Panc1 (cell line): ENCODE measurements at regions not wholly inside any gene's neighbourhood (a gene's known extent, or its start where the extent isn't known, plus 50 kb on each side); places are given as distances from the start of the nearest gene placed in this dataset.

Experiments
- ATAC-seq: fragments of 200-7000 bp; cut with Tn5 transposase; 2 replicates; pipeline ENCODE4 v1.9.1; 2020; ENCODE audit warnings: mild to moderate bottlenecking, moderate library complexity
- BruUV-seq: library from RNA; stranded (reverse); fragments of 400-500 nt; replicated peaks from 2 replicates; lab custom pipeline; 2021; lab: Mats Ljungman, UMichigan
- CTCF ChIA-PET: fragments of 300-600 bp; sonication (Branson Sonifier 250); formaldehyde crosslinking; loops from one replicate; lab custom pipeline; 2022; ENCODE audit warnings: antibody characterized with exemption; lab: Charles Lee
- POLR2A ChIA-PET: fragments of 300-600 bp; sonication (Branson Sonifier 250); formaldehyde crosslinking; loops from one replicate; lab custom pipeline; 2022; ENCODE audit warnings: antibody characterized with exemption; lab: Charles Lee
- DNase-seq: peaks from one replicate; pipeline ENCODE4 v3.0.0-alpha.2; 2010; ENCODE audit warnings: low read depth, low spot score
- H3K27ac ChIP-seq: 2 replicates; pipeline ENCODE4 v1.5.1; 2011; ENCODE audit warnings: mild to moderate bottlenecking, low read length, inconsistent platforms
- H3K27me3 ChIP-seq: fragments of 200-500 bp; sonication (Bioruptor generic); 2 replicates; pipeline ENCODE4 v1.6.0; 2014; ENCODE audit warnings: low read length, inconsistent platforms; ENCODE audit not compliant: control insufficient read depth, insufficient read depth
- H3K36me3 ChIP-seq: fragments of 200-500 bp; sonication (Bioruptor generic); 2 replicates; pipeline ENCODE4 v1.5.1; 2014; ENCODE audit warnings: inconsistent platforms, mild to moderate bottlenecking, low read length, moderate library complexity; ENCODE audit not compliant: control insufficient read depth, insufficient read depth
- H3K4me1 ChIP-seq: 2 replicates; pipeline ENCODE4 v1.5.1; 2011; ENCODE audit warnings: inconsistent platforms, mild to moderate bottlenecking, low read length, moderate library complexity; ENCODE audit not compliant: control insufficient read depth, insufficient read depth
- H3K4me3 ChIP-seq, 2 experiments: 2 replicates each; pipeline ENCODE4 v1.5.1; 2011 to 2012; ENCODE audit warnings: low read depth in 2 of 2, low read length in 2 of 2, mild to moderate bottlenecking in 2 of 2, inconsistent platforms in 1 of 2, moderate library complexity in 1 of 2
- H3K9me3 ChIP-seq: fragments of 200-500 bp; sonication (Bioruptor generic); 2 replicates; pipeline ENCODE4 v1.5.1; 2014; ENCODE audit warnings: low read depth, mild to moderate bottlenecking, inconsistent platforms, low read length, moderate library complexity; ENCODE audit not compliant: control insufficient read depth, insufficient read depth
- CTCF ChIP-seq: fragments of 450-650 bp; IDR thresholded peaks from 2 replicates; pipeline ENCODE4 v1.5.1; 2017; ENCODE audit warnings: mild to moderate bottlenecking
- POLR2AphosphoS5 ChIP-seq: IDR thresholded peaks from 2 replicates; pipeline ENCODE4 v1.6.1; 2012; ENCODE audit warnings: mild to moderate bottlenecking, low read depth, low read length, moderate library complexity
- REST ChIP-seq, 2 experiments: IDR thresholded peaks; 2 replicates each; pipeline ENCODE4 v1.6.1; 2011 to 2012; ENCODE audit warnings: low read depth in 2 of 2, control low read depth in 1 of 2, low read length in 1 of 2, mild to moderate bottlenecking in 1 of 2, moderate library complexity in 1 of 2; ENCODE audit not compliant: insufficient read depth in 1 of 2
- SIN3A ChIP-seq: IDR thresholded peaks from 2 replicates; pipeline ENCODE4 v1.6.1; 2012; ENCODE audit warnings: low read depth, mild to moderate bottlenecking, low read length, moderate library complexity, borderline replicate concordance; ENCODE audit not compliant: insufficient read depth
- TCF7L2 ChIP-seq: IDR thresholded peaks from 2 replicates; pipeline ENCODE4 v1.6.1; 2011; ENCODE audit warnings: mild to moderate bottlenecking, low read depth, low read length, inconsistent platforms
- in situ Hi-C: cut with HindIII; loops from 2 replicates; pipeline ENCODE4 v1.10.0; 2016; ENCODE audit warnings: low sequenced_read_pairs, low pct_unique_long_range_greater_than_20kb
- intact Hi-C: fragments of 100-400 bp; cut with micrococcal nuclease; formaldehyde crosslinking; loops from one replicate; pipeline ENCODE4 v1.10.0; 2022; ENCODE audit not compliant: unreplicated experiment

GRCh38 chr19:28003543-28003942 lies 1209.4 kb downstream of the UQCRFS1 start:
- TF ChIP-seq CTCF (no peak), POLR2AphosphoS5 (no peak), TCF7L2 (no peak), SIN3A (no peak), REST (IDR thresholded peaks at IDR 0.05; ENCODE audit: insufficient read depth in 1 of 2, low read depth in 2 of 2, low read length in 1 of 2) (no peak)
- no TSS peak for BruUV-seq
- CTCF ChIA-PET, result no interaction called here

GRCh38 chr19:27997069-27997468 lies 1215.9 kb downstream of the UQCRFS1 start:
- no peak overlapping the region for H3K4me3 ChIP-seq
- H3K27ac ChIP-seq, result no peak overlapping the region
- intact Hi-C loops, result no loop called here
- no peaks in the 10 kb centered on the region for H3K36me3 ChIP-seq
- in situ Hi-C loops, result no loop called here
- H3K4me1 ChIP-seq, result no peaks in the 10 kb centered on the region
- CTCF ChIA-PET, result no interaction called here
- TF ChIP-seq TCF7L2 (no peak), SIN3A (no peak), POLR2AphosphoS5 (no peak), CTCF (no peak), REST (IDR thresholded peaks at IDR 0.05; ENCODE audit: insufficient read depth in 1 of 2, low read depth in 2 of 2, low read length in 1 of 2) (no peak)
- ATAC-seq (no peak), DNase-seq (no peak)
- POLR2A ChIA-PET, result no interaction called here
- BruUV-seq, result no TSS peak
- H3K9me3 ChIP-seq, result no peaks in the 10 kb centered on the region
- no peaks in the 10 kb centered on the region for H3K27me3 ChIP-seq

More at GRCh38 chr19:28003543-28003942, 1209.4 kb downstream of the UQCRFS1 start:
- Histone ChIP-seq H3K27ac (no peak overlapping the region), H3K4me1 (no peaks in the 10 kb centered on the region), H3K36me3 (no peaks in the 10 kb centered on the region), H3K9me3 (no peaks in the 10 kb centered on the region), H3K27me3 (no peaks in the 10 kb centered on the region), H3K4me3 (no peak overlapping the region)
- ATAC-seq (no peak), DNase-seq (no peak)
- in situ Hi-C loops (no loop called here), intact Hi-C loops (no loop called here)
- POLR2A ChIA-PET, result no interaction called here
